GM21515 (cell line): ENCODE measurements at regions not wholly inside any gene's neighbourhood (a gene's known extent, or its start where the extent isn't known, plus 50 kb on each side); places are given as distances from the start of the nearest gene placed in this dataset.

Experiments
- ATAC-seq: cut with Tn5 transposase; IDR thresholded peaks from one replicate; pipeline ENCODE4 v1.9.1; 2021; ENCODE audit not compliant: unreplicated experiment

GRCh38 chr3:73772076-73772886 is 147.5 kb upstream of the PDZRN3 start:
- no peak for ATAC-seq

DNA sequence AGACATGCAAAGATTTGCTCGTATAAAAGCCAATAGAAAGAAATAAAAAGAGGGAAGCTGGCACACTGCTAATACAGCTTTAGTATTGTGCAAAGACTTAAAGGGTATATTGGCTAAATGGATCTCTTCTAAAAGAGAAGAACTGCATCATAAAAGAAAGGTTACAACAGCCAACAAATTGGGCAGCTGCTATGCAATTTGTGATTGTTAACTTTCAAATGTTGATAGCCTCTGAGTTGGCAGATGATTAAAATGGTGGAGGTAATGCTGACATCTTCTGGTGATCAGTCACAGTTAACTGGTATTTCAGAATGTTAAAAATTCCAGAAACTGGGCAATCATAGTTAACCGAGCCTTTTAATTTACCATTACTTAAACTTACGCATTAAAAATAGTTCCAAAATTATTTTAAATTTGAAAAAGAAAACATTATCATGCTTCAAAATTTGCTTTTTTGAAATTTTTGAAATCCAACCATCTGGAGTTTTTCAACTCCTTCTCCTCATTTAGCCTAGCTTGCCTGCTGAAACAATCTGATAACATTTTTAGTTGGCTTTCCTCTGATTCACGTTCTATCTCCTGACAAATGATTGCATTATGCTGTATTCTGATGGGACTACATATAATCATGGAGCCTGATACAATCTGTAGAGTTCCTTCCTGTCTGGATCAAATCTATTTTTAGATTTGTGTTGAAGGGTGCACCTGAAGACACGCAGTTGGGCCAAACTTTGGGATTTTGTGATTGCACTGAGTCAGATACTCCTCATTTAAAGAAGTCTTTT is 144.0 kb upstream of the PDZRN3 start:
- ATAC-seq = no peak

GRCh38 chr3:73766599-73767381 is 142.0 kb upstream of the PDZRN3 start:
- no peak for ATAC-seq

- ATAC-seq = no peak
Observed at GRCh38 chr3:73765878-73766545, 141.3 kb upstream of the PDZRN3 start.

DNA sequence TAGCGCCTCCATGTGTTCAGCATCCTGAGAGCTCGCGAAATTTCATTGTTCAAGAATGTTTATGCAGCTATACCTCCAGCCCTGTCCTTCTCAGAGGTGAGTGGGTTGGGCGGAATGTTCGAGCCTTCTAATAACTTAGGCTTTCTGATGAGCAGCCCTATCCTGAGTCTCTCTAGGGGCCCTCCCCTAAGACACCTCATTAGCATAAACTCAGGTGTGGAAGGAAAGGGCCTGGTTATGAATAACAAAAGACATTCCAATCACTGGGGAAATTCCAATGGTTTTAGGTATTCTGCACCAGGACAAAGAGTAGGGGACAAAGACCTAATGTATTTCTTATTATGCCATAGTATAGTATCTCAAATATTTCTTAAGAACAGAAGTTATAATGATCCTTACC is 138.1 kb upstream of the PDZRN3 start:
- no peak for ATAC-seq

DNA sequence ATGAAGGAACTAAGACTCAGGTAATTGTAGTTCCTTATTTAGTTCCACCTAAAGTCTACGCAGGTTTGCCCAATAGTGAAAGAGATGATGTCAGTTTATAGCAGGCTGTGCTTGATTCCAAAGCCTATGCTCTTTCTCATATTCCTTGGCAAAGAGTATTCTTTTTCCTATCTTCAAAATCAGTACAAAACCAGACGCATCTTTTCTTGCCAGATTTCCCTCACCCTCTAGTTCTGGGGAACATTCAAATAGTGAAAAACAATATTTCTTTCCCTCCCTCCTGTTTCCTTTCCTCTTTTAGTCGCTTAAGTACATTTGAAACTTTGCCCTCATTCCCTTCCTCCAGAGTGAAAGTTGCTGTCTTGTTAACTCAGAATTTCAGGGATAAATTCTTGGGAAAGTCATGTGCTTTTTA is 134.6 kb upstream of the PDZRN3 start:
- no peak for ATAC-seq

- no peak for ATAC-seq
Observed at GRCh38 chr3:73757536-73757935, 132.8 kb upstream of the PDZRN3 start.

DNA sequence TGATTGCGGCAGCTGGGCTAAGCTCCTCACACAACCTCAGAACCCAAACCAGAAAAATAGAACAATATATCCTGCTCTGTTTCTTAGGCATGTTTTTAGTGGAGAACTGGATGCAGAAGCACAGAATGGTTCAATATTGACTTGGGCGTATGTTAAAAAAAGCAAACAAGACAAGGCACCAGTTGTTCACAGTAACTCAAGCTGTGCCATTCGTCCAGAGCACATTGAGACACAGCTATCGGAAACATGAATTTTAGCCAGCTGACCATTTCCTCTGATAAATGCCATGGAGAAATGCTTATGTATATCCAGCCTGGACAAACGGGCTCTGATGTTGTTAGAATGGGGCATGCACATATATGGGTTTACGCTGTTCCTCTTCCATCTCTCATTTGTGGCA is 129.2 kb upstream of the PDZRN3 start:
- ATAC-seq = no peak

DNA sequence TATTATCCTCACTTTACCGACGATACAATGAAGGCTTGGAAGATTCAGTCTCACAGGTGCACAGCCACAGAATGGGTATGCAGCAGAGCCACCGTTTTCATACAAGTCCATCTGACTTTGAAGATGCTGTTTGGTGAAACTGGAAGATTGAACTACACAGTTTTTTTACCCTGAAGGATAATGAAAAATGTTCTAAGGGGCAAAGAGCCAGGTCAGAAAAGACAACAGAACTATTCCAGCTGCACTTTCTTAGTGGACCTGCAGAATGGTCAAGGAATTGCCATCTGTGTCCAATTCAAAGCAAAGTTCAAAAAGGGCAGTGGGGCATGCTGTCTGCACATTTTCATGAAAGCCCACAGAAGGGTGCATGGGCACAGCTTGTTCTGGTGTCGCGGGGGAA is 127.6 kb upstream of the PDZRN3 start:
- ATAC-seq = no peak

DNA sequence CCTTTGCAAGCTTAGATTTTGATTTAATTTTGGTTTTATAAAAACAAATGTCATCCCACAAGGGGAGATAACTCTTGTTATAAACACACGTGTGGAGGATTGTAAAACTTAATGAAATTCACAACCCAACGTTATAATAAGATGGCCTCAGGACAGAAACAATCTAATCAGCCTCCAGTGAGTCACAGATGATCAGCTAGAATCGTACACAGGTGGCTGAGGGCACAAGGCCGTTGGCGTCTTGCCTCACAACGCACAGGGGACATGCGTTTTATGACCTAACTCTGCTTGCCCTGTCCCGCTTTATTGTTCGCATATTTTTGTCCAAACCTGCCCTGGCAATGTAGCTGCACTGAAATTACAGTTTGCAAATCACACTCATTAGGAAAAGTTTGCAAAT is 121.9 kb upstream of the PDZRN3 start:
- ATAC-seq = no peak

DNA sequence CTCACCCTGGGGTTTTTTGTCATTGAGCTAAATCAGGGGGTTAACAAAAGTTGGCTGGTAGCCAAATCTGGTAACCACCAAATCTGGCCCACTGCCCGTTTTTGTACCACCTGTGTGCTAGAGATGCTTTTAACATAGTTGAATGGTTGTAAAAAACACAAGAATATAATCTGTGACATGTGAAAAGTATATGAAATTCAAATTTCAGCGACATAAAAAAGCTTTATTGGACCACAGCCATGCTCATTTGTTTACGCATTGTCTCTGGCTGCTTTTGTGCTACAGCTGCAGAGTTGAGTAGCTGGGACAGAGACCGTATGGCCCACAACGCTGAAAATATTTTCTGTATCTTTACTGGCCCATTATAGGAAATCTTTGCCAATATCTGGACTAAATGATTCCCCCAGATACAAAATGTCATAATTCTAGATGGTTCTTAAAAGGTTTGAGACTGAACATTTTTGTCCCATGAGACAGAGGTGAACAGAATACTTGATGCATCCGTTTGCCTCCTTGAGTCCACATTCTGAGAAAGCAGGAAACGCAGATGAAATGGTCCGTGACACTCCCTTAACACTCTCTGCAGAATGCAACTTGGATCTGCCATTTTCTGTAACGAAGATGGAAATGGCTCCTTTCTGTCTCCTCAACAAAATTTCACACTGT is 120.9 kb upstream of the PDZRN3 start:
- no peak for ATAC-seq

DNA sequence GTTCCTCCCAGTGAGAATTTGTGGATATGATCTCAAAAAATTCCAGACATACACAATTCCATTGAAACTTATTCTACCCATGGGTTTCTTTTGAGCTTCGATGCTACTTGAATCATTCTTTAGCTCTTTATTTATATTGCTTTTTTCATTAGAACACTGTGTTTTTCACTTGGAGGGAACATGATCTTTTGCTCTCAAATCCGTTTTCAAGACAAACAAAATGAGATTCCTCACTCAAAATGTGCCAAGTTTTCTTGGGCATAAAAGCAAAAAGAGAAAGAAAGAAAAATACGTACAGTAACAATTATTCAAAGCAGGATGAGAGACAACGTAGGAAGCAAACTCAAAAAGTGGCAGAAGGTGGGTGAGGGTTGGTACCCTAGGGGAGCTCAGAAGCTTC is 118.8 kb upstream of the PDZRN3 start:
- ATAC-seq = no peak

DNA sequence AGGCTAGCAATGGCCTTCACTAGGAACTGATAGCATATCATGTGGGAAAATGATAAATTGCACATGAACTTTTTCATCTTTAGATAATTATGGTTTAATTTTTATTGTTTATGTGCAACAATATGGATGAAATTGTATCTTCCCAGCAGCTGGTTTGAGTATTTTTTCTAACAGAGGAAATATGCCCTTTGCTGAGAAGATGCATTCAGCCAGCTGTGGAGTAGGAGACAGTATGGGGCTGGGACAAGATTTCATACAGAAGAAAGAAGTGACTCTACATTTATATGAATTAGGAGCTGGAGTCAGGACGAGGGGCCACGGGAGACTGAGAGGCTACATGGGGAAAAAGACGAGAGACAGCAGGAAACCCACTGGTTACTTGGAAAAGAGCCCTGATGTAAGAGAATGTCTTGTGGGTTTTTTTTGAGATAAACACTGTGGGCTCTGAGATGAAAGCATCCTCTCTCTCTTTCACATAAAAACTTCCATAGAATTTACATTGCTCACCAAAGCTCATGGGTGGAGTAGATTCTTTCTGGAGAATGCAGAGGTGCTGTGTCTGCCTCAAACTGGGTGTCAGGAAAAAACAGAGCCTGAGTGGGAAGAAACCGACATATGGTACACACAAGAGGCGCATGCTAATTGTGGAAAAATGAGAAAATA is 115.2 kb upstream of the PDZRN3 start:
- no peak for ATAC-seq

DNA sequence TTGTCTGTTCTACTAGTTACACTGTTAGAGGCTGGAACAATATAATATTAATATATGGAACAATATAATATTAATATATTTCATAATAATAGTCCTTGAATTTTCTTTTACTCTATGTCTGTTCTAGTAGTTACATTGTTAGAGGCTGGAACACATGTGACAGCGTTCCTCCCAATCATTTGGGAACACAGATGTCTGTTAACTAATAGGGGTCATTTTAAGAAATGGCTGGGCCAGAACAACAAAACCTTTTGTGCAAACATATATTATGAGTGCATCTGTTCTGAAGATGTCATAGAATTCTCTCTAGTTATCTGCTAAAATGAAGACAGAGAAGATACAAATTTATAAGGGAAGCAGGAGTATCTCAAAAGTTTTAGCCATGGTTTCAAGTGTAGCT is 114.0 kb upstream of the PDZRN3 start:
- ATAC-seq = no peak

GRCh38 chr3:73734211-73735089 is 109.7 kb upstream of the PDZRN3 start:
- ATAC-seq = no peak

GRCh38 chr3:73733746-73734145 is 109.0 kb upstream of the PDZRN3 start:
- ATAC-seq = no peak

DNA sequence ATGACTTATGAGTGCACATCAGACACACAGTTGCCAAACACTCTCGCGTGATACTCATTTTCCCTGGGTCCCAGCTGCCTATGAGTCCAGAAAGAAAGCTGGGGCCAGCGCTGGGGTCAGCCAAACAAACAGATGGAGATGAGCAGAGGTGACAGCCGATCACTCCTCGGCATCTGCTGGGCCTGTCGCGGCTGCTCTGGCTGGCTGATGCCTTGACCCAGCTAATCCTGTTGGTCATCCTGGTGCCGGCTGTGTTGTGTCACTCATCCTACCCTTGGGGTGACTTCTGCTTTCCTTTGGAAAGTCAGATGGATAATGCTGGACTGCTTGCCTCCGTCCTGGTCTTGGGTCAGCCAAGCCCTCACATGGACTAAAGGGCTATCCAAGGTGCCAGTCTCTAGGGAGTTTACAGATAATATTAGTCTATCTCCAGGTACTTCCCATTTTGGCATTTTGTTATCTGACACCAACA is 105.3 kb upstream of the PDZRN3 start:
- no peak for ATAC-seq

DNA sequence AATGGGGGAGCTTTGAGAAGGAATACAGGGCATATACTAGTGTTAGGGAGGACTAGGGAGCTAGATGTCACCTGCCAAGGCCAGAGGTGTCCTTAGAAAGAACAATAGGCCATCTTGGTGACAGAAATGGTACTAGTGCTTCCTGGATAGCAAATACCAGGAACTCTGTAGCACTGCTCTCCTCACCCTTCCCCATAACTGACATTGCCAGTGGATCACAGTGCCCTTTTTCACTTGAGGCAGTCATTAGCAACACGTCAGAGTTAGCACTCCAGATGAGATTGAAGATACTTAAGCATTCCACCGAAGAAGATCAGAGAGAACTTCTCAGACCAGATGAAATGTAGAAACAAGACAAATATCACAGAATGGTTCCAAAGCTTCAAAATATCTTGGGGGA is 103.1 kb upstream of the PDZRN3 start:
- no peak for ATAC-seq
